ENCODE measurements at regions not wholly inside any gene's neighbourhood (a gene's known extent, or its start where the extent isn't known, plus 50 kb on each side); places are given as distances from the start of the nearest gene placed in this dataset.

- no peak for DNase-seq
- H3K36me3 ChIP-seq (replicated peaks; ENCODE audit: control insufficient read depth, insufficient read depth, low read length), result no peaks in the 10 kb centered on the region
- H3K27me3 ChIP-seq (ENCODE audit: control insufficient read depth, insufficient read depth, low read length), result no peaks in the 10 kb centered on the region
- H3K4me3 ChIP-seq (ENCODE audit: insufficient read depth, low read depth, low read length), result no peak overlapping the region
Observed at GRCh38 chr17:12600349-12600748, 65.3 kb upstream of the MYOCD start.

GRCh38 chr17:12603566-12603965 is 62.1 kb upstream of the MYOCD start:
- Histone ChIP-seq H3K27me3 (ENCODE audit: control insufficient read depth, insufficient read depth, low read length) (no peaks in the 10 kb centered on the region), H3K36me3 (replicated peaks; ENCODE audit: control insufficient read depth, insufficient read depth, low read length) (no peaks in the 10 kb centered on the region), H3K4me3 (ENCODE audit: insufficient read depth, low read depth, low read length) (no peak overlapping the region)
- no peak for DNase-seq

GRCh38 chr17:12605222-12605621 is 60.5 kb upstream of the MYOCD start:
- no peak overlapping the region for H3K4me3 ChIP-seq (ENCODE audit: insufficient read depth, low read depth, low read length)
- no peaks in the 10 kb centered on the region for H3K27me3 ChIP-seq (ENCODE audit: control insufficient read depth, insufficient read depth, low read length)
- DNase-seq, result no peak
- no peaks in the 10 kb centered on the region for H3K36me3 ChIP-seq (replicated peaks; ENCODE audit: control insufficient read depth, insufficient read depth, low read length)

GRCh38 chr17:12613566-12613965 is 52.1 kb upstream of the MYOCD start:
- peak; percentile 15 for DNase-seq
- H3K27me3 ChIP-seq (ENCODE audit: control insufficient read depth, insufficient read depth, low read length), result no peaks in the 10 kb centered on the region
- no peak overlapping the region for H3K4me3 ChIP-seq (ENCODE audit: insufficient read depth, low read depth, low read length)

More at GRCh38 chr17:12613566-12613965, 52.1 kb upstream of the MYOCD start:
- H3K36me3 ChIP-seq (replicated peaks; ENCODE audit: control insufficient read depth, insufficient read depth, low read length), result no peaks in the 10 kb centered on the region
